Right lobe of liver (tissue), 4 donors: ENCODE measurements at regions not wholly inside any gene's neighbourhood (a gene's known extent, or its start where the extent isn't known, plus 50 kb on each side); places are given as distances from the start of the nearest gene placed in this dataset.

Experiments used
- POLR2A ChIP-seq: fragments of 450-650 bp; IDR thresholded peaks from one replicate; pipeline ENCODE4 v1.6.1; 2017; ENCODE audit warnings: antibody characterized with exemption, mild to moderate bottlenecking
- TF ChIP-seq, protein P1 (sequence below), 4 donors: fragments of 200-600 bp in 3 of 4; fragments of 450-650 bp in 1 of 4; IDR thresholded peaks; one replicate each; pipeline versions ENCODE4 v1.5.1 to v1.8.0; 2016 to 2022; ENCODE audit warnings: antibody characterized with exemption in 4 of 4, mild to moderate bottlenecking in 2 of 4
- donor health status: DM: no; HTN: no; CAD: no.
- donor health status: DM: no; HTN: no; CAD: no.
- donor health status: DM: no; HTN: yes; CAD: no.

DNA sequence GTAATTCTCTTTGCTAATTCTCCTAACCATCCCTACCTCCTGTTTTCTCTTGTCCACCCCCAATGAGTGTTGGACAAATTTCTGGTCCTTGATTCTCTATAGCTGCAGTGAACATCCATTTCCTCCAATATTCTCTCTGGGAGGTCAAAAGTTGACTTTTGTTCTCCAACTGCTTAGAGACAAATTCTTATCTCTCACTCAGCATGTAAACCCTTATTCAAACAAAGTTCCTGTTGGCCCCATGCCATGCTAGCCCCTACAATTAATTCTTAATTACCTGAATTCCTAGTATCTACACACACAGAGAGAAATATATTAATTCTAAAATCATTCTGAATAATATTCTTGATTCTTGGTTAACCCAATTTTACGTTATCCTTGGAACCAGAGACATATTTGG, 472.9 kb upstream of the ACTBL2 start:
- TF ChIP-seq POLR2A, result no peak
- TF ChIP-seq, protein P1, sequence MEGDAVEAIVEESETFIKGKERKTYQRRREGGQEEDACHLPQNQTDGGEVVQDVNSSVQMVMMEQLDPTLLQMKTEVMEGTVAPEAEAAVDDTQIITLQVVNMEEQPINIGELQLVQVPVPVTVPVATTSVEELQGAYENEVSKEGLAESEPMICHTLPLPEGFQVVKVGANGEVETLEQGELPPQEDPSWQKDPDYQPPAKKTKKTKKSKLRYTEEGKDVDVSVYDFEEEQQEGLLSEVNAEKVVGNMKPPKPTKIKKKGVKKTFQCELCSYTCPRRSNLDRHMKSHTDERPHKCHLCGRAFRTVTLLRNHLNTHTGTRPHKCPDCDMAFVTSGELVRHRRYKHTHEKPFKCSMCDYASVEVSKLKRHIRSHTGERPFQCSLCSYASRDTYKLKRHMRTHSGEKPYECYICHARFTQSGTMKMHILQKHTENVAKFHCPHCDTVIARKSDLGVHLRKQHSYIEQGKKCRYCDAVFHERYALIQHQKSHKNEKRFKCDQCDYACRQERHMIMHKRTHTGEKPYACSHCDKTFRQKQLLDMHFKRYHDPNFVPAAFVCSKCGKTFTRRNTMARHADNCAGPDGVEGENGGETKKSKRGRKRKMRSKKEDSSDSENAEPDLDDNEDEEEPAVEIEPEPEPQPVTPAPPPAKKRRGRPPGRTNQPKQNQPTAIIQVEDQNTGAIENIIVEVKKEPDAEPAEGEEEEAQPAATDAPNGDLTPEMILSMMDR (IDR thresholded peaks at IDR 0.05), result no peak
